ENCODE measurements at regions not wholly inside any gene's neighbourhood (a gene's known extent, or its start where the extent isn't known, plus 50 kb on each side); places are given as distances from the start of the nearest gene placed in this dataset.

GRCh38 chrX:149267878-149268813 is 237.0 kb downstream of the IDS start:
- no peak for TF ChIP-seq EZH2phosphoT487 (IDR thresholded peaks at IDR 0.05)
- TF ChIP-seq, protein P1, sequence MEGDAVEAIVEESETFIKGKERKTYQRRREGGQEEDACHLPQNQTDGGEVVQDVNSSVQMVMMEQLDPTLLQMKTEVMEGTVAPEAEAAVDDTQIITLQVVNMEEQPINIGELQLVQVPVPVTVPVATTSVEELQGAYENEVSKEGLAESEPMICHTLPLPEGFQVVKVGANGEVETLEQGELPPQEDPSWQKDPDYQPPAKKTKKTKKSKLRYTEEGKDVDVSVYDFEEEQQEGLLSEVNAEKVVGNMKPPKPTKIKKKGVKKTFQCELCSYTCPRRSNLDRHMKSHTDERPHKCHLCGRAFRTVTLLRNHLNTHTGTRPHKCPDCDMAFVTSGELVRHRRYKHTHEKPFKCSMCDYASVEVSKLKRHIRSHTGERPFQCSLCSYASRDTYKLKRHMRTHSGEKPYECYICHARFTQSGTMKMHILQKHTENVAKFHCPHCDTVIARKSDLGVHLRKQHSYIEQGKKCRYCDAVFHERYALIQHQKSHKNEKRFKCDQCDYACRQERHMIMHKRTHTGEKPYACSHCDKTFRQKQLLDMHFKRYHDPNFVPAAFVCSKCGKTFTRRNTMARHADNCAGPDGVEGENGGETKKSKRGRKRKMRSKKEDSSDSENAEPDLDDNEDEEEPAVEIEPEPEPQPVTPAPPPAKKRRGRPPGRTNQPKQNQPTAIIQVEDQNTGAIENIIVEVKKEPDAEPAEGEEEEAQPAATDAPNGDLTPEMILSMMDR (IDR thresholded peaks at IDR 0.05), result no peak

All from neural progenitor cell (in vitro differentiated cells).